Glomerular visceral epithelial cell (primary cell): ENCODE measurements at regions not wholly inside any gene's neighbourhood (a gene's known extent, or its start where the extent isn't known, plus 50 kb on each side); places are given as distances from the start of the nearest gene placed in this dataset.

Source experiments
- DNase-seq: peaks from one replicate; pipeline ENCODE4 v3.0.0-alpha.2; 2016; ENCODE audit errors: extremely low spot score

GRCh38 chr11:104594228-104594958 is 303.9 kb downstream of the CASP12 start:
- peak; percentile 3 for DNase-seq

- DNase-seq = no peak
Measured at GRCh38 chr11:104588970-104589369, 309.3 kb downstream of the CASP12 start.

DNA sequence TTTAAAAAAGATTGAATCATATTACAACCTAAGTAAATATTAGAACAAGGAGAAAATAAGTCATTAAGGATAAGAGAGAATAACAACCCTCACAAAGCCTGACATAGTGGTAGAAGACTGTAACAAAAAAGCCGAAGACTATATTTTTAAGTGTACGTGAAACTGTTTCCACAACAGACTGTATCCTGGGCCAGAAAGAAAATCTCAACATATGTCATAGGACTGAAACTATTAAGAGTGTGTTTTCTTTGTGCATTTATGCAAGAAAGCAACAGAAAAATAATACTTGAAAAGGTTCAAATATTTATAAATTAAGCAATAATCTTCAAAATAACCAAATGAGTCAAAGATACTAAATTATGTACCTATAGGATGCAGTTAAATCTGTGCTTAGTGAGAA is 309.8 kb downstream of the CASP12 start:
- DNase-seq = no peak

DNA sequence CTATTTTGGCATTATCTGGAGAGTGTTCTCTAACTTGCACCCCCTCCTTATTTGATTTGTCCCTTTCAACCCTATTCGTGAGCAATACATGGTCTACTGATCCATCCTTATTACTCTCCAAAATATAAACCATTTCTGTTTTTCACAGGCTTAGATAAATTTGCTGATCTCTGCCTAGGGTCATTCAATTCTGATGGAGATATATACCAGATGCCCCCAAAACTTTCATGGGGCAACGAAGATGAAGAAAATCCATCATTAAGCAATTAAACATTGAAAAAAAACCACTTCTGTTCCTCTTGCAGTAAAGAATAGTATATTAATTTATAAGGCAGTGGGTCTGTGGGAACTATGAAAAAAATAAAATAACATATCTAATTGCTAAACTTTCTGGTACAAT is 313.4 kb downstream of the CASP12 start:
- no peak for DNase-seq

GRCh38 chr11:104583857-104584256 is 314.4 kb downstream of the CASP12 start:
- no peak for DNase-seq

GRCh38 chr11:104582431-104582830 is 315.8 kb downstream of the CASP12 start:
- DNase-seq = no peak

- DNase-seq = no peak
Measured at GRCh38 chr11:104581246-104581980, 316.8 kb downstream of the CASP12 start.

- no peak for DNase-seq
Measured at GRCh38 chr11:104573441-104573990, 324.7 kb downstream of the CASP12 start.

DNA sequence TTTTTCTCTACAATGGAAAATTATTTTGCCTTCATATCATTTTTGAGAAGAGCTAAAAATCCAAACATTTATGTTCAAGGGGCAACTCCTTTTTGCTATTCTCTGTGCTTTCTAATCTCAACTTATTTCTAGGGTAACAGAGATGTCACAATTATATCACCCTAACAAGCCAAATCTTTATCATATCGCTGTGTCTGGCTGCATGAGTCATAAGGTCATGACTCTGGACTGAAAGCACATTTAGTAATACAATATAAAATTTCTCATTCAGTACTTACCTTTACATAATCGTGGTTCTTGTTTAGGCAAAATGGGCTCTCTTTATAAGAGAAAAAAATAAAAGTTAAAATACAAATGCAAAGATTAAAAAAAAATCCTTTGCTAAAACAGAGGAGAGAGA is 326.0 kb downstream of the CASP12 start:
- no peak for DNase-seq

- peak; percentile 17 for DNase-seq
Measured at GRCh38 chr11:104570078-104570701, 328.1 kb downstream of the CASP12 start.

- DNase-seq = no peak
Measured at GRCh38 chr11:104565583-104565961, 332.7 kb downstream of the CASP12 start.

DNA sequence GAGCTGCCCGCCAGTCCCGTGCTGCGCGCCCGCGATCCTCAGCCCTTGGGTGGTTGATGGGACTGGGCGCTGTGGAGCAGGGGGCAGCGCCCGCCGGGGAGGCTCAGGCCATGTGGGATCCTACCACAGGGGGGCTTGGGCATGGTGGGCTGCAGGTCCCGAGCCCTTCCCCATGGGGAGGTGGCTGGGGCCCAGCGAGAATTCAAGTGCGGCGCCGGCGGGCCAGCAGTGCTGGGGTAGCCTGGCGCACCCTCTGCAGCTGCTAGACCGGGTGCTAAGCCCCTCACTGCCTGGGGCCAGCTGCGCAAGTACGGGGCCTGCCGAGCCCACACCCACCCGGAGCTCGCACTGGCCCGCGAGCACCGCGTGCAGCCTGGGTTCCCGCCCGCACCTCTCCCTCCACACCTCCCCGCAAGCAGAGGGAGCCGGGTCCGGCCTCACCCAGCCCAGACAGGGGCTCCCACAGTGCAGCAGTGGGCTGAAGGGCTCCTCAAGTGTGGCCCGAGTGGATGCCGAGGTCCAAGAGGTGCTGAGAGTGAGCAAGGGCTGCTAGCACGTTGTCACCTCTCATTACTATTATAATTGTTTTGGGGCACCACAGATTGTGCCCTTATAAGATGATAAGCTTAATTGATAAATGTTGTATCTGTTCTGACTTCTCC is 333.2 kb downstream of the CASP12 start:
- DNase-seq = no peak

GRCh38 chr11:104556606-104557301 is 341.5 kb downstream of the CASP12 start:
- no peak for DNase-seq

DNA sequence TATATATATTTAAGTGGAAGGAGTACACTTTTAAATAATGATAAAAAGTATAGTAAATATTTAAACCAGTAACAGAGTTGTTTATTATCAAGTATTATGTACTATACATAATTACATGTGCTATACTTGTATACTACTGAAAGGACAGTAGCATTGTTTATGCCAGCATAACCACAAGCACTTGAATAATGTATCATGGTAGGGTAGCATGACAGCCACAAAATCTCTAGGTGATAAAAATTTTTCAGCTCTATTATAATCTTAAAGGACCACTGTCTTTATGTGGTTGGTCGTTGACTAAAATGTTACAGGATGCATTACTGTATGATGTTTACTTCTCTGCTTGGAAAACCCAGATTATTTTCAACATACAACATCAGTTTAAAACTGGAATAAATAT is 349.2 kb downstream of the CASP12 start:
- no peak for DNase-seq

DNA sequence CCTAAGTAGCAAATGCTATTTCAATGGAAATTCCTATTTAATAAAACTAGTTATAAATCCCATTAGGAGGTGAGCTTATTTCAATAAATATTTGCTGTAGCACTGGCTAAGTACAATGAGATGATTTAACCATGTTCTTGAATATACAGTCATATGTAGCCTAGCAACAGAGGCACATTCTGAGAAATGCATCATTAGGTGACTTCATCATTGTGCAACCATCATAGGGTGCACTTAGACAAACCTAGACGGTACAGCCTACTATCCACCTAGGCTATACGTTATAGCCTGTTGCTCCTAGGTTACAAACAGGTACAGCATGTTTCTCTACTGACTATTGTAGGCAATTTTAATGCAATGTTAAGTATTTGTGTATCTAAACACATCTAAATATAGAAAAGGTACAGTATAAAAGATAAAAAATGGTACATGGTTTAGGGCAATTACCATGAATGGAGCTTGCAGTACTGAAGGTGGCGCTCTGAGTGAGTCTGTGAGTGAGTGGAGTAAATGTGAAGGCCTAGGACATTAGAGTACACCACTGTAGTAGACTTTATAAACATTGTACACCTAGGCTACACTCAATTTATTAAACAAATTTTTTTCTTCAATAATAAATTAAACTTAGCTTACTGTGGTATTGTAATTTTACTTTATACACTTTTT is 350.1 kb downstream of the CASP12 start:
- peak; percentile 15 for DNase-seq

DNA sequence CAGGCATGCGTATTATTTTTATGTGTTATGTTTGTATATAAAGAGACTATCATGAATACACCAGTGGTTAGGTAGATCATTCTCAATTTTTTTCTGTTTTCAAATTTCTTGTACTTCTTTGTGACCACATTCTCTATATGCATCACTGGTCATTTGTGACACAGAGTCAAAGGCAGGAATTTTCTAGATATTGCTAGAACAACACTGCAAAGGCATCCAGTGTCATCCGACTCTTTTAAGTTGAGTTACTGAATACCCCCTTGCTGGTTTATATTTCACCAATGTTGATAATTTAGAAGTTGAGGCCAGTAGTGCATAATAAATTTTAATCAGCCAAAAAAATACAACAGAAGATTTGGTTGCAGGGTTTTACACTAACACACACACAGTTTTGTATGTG is 351.8 kb downstream of the CASP12 start:
- peak; percentile 59 for DNase-seq

DNA sequence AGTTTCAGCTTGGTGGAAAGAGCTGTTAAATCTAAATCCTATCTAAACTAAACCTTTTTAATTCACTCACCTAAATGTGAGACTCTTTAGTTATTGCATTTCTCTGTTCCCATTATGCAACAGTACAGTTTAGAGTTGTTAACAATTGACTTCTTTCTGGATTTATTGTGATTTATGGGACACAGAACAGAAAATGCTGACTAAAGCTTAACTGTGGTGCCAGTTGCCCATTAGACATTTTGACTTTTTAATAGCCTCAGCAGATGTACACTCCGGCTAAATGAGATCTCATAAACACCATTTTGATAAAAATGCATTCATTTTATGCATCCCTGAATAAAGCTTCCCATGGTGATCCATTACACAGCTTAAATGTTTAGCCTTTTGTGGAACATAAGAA is 356.6 kb downstream of the CASP12 start:
- DNase-seq = no peak

DNA sequence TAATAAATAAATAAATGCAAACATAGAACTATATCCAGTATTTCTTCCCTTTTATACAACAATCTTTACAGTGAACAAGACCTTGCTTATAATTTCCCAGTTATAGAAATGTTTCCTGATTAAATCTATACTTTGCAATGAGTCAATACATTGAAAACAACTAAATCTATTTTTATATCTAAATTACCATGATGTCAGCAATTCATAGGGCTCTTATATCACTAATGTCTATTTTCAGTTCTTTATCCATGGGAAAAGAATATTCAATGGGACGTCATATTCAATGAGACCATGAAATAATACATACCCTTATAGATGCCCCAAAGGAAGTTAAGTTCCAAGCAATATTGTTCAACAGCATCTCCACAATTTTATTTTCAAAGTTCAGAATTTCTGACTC is 359.9 kb downstream of the CASP12 start:
- no peak for DNase-seq

- no peak for DNase-seq
Measured at GRCh38 chr11:104534278-104534677, 364.0 kb downstream of the CASP12 start.

DNA sequence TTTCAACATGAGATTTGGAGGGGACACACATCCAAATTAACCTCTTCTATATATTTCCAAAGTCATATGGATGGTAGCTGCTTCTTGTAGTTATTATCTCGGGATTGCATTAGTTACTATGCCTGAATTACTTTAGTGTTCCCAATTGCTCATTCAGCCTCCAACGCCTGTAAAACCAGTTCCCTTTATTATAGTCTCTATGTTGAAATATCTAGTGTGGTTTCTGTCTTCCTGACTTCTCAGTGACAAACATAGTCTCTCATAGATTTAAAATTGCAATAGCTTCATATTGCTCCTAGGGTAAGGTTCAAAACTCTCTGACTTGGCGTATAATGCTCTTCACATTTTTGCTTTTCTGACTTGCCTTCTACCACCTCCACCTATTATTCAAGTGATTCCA is 366.4 kb downstream of the CASP12 start:
- DNase-seq = no peak

DNA sequence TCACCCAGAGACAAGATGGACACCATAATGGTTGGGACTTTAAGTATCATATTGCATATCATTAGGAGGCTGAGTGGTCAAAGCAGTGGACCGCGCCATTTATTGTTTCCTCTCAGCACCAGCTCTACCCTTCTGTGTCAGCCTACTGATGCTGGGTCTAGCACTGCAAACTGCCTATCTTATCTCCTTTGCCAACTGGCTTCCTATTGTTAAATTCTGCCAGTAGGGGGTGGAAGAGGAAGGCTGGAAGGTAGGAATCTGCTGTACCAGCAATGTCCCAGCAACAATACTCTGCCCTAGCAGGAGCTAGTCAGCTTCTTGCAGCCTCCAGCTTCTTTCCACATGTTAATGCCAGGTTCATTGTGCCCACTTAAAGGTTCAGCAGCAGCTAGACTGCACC is 367.1 kb upstream of the PDGFD start:
- DNase-seq = no peak
